COLO668 (cell line): ENCODE measurements at regions not wholly inside any gene's neighbourhood (a gene's known extent, or its start where the extent isn't known, plus 50 kb on each side); places are given as distances from the start of the nearest gene placed in this dataset.
"Not testable (repeated sequence)": the region's sequence is repeated elsewhere in the genome, so short reads cannot be mapped to it uniquely, and the experiment has no call there.

Experiments
- DNase-seq: peaks from one replicate; lab custom pipeline; 2025; ENCODE audit not compliant: unreplicated experiment; lab: John Stamatoyannopoulos, UW

DNA sequence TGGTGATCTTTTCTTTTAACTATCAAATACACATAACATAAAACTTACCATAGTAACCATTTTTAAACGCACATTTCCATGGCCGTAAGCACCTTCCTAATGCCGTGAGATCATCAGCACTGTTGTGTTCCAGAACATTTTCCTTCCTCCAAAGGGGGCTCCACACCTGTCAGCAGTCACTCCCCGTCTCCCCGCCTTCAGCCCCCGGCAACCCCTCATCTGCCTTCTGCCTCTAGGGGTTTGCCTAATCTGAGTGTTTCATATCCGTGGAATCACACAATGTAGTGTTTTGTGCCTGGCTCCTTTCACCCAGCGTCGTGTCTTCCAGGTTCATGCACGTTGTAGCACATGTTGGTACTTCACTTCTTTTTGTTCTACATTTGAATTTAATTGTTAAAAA, 350.1 kb upstream of the TNRC6C start:
- no peak for DNase-seq

DNA sequence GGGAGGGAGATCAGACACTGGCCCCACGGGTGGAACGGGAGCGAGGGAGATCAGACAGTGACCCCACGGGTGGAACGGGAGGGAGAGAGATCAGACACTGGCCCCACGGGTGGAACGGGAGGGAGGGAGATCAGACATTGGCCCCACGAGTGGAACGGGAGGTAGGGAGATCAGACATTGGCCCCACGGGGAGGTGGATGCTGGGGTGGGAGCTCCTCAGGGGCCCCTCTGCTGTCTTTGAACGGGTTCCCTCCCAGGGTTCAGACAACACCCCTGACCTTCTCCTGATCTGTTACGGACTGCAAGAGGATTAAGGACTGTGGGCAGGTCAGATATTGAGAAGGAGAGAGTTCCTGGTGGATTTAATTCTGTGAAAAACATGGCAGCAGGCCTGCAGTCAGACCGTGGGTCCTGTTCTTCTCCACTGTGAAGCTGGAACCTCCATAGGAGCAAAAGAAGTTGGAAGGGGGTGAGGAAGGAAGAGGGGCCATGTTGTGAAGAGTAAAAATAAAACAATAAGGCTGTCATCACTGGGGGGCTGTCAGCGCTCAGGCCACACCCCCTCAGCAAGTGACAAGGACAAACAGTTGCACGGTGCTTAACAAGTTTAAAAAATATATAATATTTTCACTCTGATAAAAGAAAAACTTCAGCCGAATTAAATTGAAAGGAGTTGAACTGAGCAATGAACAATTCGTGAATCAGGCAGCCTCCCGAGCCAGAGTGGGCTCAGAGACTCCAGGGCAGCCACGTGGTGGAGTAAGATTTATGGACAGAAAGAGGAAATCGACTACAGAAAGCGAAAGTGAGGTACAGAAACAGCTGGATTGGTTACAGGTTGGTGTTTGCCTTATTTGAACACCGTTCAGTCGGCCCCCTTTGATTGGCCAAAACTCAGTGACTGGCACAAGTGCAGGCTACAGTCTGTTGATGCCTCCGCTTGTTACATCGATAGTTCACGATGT, 348.7 kb upstream of the TNRC6C start:
- no peak for DNase-seq

DNA sequence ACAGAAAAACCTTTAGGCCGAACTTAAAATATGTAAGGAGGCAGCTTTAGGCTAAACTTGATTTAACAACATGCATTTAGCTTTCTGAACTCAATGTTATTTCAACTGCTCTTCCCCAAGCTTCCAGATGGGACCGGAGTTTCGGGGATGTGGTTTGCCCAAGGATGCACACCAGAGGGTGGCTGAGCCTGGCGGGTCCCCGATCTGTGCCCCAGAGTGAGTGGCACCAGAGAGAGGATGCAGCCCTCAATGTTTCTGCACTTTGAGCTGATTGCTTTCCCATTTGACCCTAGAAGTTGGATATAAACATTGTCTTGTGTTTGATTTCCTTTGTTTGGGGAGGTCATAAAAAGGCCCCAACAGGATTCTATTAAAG, 348.0 kb upstream of the TNRC6C start:
- DNase-seq: no peak

DNA sequence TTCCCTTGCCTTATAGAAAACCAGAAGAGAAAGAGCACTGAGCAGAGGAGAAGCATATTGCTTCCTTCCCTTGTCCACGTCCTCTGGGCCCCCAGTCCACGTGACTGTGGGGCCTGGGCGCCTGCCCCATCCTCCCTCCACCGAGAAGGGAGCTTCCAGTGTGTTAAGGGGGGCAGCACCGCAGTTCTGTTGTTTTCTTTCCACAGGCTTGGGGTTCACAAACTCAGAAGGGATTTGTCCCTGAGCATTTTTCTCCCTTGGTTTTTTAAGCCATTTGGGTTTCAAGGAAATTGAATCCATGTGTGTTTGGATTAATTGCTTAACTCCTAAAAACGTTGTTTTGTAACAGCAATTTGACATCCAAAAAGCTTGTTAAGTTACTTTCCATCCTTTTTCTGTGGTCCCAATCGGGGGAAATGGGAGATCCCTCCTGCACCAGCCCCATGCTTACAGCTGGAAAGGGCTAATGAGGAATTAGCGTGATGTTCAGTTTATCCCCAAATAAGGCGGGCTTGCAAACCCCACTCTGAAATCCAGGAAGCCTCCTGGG, 347.5 kb upstream of the TNRC6C start:
- no peak for DNase-seq

DNA sequence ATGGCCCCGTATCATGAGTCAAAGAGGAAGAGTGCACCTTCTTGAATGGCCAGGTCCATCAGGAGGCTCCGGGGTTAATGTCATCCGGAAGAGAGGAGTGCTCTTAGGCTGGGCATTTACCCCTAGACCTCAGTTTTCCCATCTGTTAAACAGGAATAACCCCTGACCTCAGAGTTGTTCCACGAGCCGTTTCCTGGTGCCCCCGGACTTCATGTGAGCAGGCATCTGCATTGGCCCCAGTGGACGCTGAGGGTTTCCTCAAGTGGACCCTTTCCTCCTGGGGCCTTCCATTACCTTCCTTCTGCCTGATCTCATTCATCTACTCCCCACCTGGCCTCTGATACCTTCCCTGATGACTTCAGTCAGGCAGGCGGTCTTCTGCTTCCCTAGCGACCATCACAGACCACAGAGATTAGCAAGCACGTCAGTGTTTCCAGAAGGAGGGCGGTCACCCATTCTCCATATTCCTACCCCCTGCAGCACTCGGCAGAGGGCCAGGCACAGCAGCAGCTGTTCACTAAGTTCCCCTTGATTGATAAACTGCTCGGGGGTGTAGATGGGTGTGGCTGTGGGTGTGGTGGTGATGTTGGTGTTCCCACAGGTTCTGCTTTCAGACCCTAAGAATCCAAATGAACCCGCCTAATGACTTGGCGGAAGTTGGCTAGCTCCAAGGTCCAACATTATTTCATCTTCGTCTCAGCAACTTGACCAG, 346.6 kb upstream of the TNRC6C start:
- no peak for DNase-seq

DNA sequence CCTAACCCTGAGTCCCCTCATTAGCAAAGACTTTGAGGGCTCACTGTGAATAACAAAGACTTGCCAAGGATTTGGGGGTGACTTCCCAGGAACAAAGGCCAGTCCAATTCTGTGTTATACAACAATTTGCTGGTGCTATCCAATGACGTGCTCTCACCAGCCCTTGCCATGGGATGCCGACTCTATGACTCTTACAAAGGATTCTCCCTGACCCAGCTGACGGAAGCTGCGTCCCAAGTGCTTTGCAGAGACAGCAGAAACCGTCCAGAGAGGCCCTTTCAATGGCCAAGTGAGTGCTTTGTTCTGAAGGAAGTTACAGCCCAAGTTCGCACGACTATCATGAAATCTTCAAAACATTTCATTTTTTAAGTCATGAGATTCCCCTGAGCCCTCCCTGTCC, 345.3 kb upstream of the TNRC6C start:
- no peak for DNase-seq

DNA sequence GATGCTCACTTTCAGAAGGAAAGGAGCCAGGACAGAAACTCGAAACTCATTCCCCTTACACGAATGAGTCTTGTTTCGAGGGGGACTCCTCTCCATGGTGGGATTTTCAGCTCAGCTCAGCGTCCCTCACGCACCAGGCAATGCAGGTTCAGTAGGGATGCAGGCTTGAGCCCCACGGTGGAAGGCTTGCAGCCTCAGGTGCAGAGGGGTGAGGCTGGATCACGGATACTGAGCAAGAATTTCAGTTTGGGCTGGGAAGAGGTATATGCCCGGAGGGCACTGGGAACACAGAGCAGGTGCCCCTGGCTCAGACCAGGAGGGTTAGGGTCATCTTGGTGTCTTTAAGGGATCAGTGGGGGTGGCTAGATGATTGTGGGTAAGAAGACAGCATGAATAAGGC, 344.9 kb upstream of the TNRC6C start:
- no peak for DNase-seq

DNA sequence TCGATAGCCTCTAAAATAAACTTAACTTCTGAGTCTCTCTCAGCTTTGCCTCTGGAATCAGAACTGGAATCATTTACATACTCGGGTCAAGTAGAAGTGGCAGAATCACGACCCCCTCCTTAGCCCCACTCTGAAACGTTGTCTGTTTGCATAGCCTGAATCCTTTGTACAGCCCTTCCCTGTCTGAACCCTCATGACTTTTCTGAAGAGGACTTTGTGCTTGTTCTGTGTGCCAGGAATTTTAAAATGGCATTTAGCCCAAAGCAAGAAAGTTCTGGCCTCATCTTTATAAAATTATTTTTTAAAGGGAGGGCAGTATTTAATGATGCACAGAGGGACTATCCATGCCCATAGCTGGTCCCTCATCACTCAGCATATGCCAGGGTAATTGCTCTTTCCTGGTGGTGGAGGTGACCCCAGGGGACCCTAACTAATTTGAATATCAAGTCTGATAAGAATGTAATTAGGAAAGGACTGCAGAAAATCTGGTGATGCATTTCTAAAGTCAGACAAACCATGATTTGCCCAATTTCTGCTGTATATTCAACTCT, 342.7 kb upstream of the TNRC6C start:
- no peak for DNase-seq

DNA sequence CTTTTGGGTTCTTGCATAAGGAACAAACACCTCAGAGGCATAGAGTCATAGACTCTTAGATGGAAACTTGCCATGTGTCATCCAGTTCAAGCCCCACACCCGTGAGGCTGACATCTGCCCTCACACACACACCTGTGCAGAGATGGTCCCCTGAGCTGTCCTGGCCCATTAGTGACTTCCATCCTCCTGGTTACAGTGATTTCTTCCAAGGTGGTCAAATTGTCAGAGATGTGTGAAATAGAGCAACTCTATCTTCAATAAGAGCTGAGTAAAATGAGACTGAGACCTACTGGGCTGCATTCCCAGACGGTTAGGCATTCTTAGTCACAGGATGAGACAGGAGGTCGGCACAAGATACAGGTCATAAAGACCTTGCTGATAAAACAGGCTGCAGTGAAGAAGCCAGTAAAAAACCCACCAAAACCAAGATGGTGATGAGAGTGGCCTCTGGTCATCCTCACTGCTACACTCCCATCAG, 342.2 kb upstream of the TNRC6C start:
- no peak for DNase-seq

DNA sequence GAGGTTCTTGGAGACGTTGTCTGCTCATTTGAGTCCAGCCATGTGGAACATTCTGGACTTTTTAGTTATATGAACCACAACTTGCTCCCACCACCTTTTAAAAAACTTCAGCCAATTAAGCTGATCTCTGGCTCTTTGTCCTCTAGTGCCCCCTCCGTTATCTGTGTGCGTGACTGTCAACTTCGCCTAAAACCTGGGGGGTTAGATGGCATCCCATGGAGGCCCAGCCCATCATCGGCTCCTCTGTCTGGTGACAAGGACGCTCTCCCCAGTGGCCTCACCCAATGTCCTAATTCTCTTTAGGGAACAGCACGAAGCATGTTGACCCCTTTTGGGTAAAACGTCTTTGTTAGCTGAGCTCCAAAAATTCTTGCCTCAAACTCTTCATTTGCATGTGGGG, 341.0 kb upstream of the TNRC6C start:
- no peak for DNase-seq

DNA sequence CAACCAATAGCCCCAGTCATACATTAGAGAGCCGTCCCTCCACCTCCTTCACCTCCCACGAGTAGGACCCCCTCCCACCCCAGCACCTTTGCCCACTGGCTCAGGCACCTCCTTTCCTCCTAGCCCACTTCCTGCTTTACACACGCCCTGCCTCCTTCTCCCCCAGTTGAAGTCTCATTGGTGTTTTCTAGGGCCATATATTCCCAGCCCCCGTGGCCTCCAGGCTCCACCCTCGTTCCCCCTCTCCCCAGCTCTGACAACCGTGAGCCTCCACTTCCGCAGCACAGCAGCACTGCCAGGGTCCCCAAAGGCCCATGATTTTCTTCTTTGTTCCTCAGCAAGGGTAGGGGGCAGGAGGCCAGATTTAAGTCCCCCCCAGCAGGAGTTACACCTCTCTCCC, 340.3 kb upstream of the TNRC6C start:
- DNase-seq: no peak

DNA sequence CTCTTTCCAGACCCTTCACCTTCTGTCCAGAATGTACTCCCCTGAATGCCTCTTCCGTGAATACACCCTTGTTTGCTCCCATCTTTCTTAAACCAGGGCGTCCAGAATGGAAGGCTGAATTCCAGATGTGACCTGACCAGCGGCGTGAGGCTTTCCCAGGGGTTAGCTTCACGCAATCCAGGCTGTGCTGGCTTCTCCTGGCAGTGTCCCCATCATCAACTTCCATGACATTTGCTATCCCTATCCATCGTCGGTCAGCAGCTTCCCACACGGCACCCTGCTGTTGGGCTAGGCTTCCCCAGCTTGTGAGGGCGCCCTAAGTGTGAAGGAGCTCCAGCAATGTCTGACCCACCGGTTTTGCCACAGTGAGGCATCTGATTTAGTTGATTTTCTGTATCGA, 339.8 kb upstream of the TNRC6C start:
- no peak for DNase-seq

DNA sequence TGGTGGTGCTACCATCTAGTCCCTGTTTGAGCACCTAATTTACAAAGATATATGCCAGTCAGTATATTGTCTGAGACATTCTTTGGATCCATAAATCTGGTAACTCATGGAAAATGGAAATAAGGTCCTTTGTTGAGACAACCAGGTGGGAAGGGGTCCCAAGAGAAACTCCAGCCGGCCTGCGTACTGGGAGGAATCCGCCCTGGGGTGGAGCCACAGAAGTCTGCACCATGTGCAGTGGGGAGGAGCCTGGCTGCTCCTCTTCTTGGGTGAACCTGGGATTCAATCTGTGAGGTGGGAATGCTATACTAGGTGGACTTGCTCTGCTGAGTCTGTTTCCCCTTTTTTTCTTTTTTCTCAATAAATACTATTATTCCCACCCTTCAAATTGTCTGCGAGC, 339.2 kb upstream of the TNRC6C start:
- no peak for DNase-seq

DNA sequence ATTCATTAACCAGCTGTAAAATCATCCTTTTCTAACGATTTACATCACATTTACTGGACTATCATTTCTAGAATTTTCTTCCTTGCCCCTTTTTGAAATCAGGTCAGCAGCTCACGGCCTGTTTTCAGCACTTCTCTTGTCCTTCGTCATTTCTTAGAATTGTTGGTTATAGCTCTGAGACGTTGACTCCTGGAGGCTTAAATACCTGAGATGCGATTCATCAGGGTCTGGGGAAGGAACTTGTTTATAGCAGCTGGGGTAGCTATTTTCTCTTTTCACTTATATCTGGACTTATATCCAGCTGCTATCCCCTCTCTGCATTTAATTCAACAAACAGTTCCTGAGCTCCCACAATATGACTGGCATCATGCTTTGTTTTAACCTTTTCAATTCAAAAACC, 338.7 kb upstream of the TNRC6C start:
- DNase-seq: no peak

DNA sequence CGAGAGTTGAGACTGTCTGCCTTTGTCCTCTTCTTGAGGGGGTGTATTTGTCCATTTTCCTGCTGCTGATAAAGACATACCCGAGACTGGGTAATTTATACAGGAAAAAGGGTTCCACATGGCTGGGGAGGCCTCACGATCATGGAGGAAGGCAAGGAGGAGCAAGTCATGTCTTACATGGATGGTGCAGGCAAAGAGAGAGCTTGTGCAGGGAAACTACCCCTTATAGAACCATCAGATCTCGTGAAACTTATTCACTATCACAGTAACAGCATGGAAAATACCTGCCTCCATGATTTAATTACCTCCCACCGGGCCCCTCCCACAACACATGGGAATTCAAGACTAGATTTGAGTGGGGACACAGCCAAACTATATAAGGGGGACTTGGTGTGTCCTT, 338.2 kb upstream of the TNRC6C start:
- no peak for DNase-seq

DNA sequence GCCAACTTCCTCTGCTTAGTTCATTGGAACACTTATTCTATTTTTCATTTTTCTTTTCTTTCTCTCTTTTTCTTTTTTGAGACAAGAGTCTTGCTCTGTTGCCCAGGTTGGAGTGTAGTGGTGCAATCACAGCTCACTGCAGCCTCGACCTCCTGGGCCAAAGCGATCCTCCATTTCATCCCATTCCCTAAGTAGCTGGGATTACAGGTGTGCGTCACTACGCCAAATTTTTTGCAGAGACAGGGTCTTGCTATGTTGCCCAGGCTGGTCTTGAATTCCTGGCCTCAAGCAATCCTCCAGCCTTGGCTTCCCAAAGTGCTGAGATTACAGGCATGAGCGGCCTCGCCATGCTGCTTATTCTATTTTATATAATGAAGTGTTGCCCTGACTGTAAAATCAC, 336.4 kb upstream of the TNRC6C start:
- not testable (repeated sequence) for DNase-seq

DNA sequence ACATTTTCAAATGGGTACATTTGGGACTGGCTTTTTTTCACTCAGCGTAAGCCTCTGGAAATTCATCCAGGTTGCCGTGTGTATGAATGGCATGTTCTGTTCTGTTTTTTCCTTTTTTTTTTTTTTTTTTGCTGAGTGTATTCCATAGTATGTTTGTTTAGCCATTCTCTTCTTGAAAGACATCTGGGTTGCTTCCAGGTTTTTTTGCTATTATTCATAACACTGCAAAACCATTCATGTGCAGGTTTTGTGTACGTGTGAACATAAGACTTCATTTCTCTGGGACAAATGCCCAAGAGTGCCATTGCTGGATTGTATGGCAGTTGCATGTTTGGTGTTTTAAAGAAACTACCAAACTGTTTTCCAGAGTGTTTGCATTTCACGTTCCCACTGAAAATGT, 335.9 kb upstream of the TNRC6C start:
- DNase-seq: no peak

DNA sequence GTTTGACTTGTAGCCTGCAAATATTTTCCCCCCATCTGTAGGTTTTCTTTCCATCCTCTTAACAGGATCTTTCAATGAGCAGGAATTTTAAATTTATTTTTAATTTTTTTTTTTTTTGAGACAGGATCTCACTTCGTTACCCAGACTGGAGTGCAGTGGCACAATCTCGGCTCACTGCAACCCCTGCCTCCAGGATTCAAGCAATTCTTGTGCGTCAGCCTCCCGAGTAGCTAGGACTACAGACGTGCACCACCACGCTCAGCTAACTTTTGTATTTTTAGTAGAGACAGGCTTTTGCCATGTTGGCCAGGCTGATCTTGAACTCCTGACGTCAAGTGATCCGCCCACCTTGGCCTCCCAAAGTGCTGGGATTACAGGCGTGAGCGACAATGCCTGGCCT, 335.2 kb upstream of the TNRC6C start:
- not testable (repeated sequence) for DNase-seq

DNA sequence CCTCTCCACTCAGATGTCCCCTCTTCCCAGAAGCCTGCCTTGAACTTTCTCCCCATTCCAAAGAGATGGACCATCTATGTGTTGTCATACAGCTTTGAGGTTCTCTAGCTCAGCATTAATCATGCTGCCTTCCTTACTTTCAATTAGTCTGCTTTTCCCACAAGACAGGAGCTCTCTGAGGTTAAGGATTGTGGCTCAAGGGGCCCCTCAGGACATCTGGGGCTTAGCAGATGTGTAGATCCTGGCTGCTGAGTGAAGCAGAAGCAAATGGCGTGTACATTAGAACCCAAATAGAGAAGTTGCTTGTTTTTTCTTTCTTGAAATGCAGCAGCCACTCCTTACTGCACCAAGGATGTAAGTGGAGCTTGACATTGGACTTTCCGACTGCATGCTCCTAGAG, 330.5 kb upstream of the TNRC6C start:
- no peak for DNase-seq

DNA sequence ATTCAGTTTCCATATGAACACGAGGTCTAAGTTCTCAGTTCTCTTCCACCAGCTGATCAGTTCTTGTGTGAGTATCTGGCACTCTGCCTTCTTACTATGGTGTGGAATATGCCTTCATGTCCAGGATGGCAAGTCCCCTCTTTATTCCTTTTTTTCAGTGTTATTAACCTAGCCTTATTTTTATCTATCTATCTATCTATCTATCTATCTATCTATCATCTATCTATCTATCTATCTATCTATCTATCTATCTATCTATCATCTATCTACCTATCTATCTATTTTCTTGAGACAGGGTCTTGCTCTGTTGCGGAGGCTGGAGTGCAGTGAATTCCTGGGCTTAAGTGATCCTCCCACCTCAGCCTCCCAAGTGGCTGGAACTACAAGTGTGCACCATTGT, 329.2 kb upstream of the TNRC6C start:
- DNase-seq: not testable (repeated sequence)

DNA sequence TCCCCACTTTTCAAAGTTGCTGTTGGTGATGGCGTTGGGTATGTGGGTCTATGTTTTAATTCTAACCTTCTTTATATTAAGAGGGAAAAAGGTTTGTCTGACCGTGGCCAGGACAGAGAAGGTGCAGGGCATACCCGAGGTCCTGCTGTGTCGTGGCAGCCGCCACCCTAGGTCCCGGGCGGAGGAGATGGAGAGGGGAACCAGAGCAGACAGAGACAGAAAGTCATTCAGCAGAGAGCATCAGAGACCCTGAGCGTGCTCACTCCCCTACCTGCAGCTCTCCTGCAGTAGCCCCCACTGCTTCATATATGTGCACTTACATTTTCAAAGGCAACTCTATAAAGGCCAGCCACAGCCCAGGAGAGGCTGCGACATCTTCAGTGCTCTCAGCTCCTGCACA, 327.2 kb upstream of the TNRC6C start:
- no peak for DNase-seq

DNA sequence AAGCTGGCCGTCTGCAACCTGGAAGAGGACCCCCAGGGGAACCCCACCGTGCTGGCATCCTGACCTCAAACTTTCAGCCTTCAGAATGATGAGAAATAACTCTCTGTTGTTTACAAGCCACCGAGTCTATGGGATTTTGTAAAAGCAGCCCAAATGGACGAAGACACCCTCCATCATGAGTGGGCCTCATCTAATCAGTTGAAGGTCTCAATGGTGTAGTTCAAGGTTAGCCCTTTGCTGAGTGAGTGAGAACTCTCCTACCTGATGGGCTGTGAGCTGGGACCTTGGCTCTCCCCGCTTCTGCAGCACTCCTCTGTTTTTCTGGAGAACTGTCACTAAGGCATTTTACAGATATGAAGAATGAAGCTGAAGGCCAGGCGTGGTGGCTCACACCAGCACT, 325.9 kb upstream of the TNRC6C start:
- DNase-seq: no peak
